Right forelimb (tissue), 1 donor: ENCODE measurements at regions not wholly inside any gene's neighbourhood (a gene's known extent, or its start where the extent isn't known, plus 50 kb on each side); places are given as distances from the start of the nearest gene placed in this dataset.
"Not testable (repeated sequence)": the region's sequence is repeated elsewhere in the genome, so short reads cannot be mapped to it uniquely, and the experiment has no call there.

Source experiments
- DNase-seq: peaks from one replicate; pipeline ENCODE4 v3.0.0-alpha.2; 2018

DNA sequence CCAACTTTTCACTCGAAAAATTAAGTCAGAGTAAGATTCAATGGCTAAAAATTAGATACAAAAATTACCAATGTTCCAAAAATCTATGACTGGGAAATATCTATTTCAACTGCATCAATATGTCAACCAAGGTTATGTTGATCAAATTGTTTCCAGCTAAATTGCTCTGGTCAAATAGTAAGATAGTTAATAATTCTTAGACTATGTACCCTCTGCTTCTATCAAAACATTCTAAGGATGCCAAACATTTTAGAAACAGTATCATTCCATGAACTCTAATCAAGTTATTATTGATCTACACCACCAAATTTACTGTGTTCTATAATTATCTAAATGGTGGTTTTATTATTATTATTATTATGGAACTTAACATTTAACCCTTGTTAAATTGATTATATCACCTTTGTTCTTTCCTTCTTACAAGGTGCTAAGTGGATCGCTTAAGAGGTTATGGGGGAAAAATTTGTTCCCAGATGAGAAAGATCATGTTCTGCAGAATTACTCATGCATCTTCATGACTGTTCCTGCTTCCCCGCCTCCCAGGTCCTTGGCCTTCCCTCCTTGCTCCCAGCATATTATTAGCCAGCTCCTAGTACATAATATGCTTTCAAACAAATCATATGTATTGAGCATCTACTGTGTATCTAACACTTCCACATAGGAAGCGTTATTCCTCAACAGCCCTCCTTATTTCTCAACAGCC lies 240.5 kb upstream of the KRR1 start:
- DNase-seq: no peak

DNA sequence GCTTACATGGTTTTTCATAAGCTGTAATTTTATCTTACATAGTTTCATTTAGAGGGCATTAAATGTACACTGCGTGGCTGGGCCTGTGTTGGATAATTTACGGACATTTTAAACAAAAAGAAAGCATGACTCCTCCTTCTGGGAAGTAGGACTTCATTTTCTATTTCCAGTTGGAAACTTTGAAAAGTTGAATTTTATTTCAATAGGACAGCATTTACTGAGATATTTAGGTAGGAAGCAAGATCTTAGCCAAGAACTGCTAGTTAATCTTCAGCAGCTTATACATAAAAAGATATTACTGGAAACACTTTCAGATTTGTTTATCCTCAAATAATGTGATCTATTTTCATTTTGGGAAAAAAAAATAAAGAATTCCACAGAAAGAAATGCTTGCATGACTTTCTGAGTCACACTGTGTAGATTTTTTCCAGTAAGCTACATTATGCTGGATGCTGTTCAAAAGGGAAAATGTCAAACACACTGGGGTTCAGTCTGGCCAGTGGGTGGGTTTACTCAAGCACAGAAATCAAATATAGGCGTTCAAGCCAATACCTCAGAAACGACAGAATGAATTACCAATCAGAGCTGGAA lies 239.4 kb upstream of the KRR1 start:
- DNase-seq: no peak

DNA sequence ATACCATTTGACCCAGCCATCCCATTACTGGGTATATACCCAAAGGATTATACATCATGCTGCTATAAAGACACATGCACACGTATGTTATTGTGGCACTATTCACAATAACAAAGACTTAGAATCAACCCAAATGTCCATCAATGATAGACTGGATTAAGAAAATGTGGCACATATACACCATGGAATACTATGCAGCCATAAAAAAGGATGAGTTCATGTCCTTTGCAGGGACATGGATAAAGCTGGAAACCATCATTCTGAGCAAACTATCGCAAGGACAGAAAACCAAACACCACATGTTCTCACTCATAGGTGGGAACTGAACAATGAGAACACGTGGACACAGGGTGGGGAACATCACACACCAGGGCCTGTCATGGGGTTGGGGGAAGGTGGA lies 237.6 kb upstream of the KRR1 start:
- not testable (repeated sequence) for DNase-seq

DNA sequence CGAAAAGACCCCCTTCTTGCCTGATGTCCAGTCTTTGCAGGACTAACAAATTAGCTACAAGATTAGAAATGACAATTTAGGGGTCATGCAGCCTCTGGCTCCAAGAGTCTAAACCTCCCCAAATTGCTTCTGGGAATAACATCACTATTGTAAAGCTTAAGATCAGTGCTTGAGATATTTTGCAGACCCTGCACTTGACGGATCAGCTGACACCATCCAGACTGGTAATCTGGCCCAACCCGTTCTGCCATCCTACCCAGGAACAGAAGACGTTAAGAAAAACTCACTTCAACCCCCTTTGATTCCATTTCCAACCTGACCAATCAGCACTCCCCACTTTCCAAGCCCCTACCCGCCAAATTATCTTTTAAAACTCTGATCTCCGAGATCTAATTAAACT lies 236.7 kb upstream of the KRR1 start:
- DNase-seq: no peak

DNA sequence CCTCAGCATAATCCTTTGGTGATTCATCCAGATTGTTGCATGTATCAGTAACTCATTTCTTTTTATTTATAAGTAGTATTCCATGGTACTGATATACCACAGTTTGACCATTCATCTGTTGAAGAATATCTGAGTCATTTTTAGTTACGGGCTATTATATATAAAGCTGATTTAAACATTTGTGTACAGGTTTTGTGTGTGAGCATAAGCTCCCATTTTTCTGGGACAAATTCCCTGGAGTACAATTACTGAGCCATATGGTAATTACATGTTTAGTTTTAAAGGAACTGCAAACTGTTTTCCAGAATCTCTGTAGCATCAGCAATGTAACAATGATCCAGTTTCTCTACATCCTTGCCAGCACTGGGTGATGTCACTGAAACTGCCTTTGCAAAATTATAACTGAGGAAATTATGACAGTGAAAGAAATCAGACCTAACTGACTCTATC lies 236.2 kb upstream of the KRR1 start:
- no peak for DNase-seq

DNA sequence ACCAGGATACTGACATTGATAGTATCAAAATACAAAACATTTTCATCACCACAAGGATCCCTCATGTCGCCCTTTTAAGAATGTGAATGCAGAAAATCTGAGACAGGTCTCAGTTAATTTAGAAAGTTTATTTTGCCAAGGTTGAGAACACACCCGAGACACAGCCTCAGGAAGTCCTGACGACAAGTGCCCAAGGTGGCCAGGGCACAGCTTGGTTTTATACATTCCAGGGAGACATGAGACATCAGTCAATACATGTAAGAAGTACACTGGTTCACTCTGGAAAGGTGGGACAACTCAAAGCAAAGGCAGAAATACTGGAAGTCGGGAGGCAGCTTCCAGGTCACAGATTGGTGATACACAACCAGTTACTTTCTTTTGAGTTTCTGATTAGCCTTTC lies 235.2 kb upstream of the KRR1 start:
- no peak for DNase-seq

DNA sequence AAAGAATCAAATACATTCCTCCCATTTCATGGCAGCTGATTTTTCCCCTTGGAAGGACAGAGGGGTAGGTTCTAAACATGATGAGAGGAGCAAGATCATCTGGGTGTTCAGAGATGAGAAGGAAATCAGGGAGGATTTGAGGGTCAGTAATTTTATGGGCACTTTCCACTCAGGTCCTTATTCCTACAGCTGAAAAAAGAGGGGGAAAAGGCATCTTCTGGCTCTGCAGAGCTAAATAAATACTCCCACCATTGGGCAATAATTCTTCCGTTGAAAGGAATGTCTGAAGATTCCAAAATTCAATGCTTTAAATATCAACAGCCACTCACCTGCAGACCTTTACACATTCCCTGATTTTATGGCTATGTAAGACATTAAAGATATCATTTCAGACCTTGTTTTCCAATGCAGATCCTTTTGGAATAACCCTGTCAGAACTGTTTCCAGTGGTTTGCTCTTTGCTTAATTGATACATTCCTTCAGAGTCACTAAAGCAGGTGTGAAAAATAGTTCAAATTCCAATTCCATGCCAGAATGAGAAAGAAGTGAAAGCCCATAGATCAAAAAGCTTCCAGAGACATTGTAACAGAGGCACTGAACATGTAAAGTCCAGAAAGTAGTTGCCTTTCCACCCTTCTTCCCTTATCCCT lies 233.3 kb upstream of the KRR1 start:
- no peak for DNase-seq

DNA sequence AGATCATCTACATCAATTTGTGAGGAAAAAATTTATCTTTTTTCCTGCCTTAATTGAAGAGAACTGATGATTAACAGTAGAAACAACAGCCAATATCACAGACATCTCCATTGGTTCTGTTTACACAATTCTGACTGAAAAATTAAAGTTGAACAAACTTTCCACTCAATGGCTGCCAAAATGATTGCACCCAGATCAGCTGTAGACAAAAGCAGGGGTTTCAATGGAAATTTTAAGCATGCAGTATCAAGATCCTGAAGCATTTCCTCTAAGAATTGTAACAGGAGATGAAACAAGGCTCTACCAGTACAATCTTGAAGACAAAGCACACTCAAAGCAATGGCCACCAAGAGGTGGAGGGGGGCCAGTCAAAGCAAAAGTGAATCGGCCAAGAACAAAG lies 231.6 kb upstream of the KRR1 start:
- no peak for DNase-seq

DNA sequence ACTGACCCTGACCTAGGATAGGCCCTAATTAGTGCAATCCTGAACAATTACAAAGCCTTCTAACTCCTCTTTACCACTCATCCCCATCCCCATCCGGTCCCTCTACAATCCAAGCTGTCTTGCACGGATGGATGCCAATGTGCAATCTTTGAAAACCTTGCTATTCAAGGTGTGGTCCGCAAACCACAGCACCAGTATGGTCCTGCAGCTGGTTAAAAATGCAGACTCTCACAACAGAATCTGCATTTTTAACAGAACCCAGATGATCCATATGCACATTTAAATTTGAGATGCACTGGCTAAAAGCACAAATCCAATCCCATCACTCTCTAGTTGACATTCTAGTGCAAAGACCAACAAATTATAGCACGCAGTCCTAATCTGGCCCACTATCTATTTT lies 230.6 kb upstream of the KRR1 start:
- no peak for DNase-seq

DNA sequence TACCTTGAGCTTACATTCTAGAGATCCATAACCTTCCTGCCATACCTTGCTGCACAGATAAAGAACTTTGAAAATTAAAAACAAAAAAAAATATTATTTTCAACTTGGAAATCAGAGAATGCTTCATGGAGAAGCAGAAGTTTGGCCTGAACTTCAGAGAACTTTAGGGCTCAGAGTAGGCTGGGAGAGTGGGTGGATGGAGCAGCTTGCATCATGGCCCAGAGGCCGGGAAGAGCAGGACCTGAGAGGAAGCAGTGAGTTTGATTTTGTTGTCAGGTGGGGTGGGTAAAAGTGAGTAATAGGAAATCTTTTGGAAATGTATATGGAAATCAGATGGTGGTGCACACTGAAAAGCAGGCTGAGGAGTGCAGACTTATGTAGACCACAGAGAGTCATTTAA lies 228.5 kb upstream of the KRR1 start:
- DNase-seq: no peak

DNA sequence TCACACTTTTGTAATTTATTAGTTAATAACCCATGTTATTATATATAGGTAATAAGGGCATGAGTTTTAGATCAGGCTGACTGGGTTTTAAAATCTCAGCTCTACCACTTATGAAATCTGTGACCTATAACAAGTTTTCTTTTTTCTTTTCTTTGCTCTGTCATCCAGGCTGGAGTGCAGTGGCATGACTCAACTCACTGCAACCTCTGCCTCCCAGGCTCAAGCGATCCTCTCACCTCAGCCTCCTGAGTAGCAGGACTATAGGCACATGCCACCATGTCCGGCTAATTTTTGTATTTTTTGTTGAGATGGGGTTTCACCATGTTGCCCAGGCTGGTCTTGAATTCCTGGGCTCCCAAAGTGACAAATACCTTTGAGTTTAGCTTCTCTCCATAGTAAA lies 227.7 kb upstream of the KRR1 start:
- DNase-seq: not testable (repeated sequence)

DNA sequence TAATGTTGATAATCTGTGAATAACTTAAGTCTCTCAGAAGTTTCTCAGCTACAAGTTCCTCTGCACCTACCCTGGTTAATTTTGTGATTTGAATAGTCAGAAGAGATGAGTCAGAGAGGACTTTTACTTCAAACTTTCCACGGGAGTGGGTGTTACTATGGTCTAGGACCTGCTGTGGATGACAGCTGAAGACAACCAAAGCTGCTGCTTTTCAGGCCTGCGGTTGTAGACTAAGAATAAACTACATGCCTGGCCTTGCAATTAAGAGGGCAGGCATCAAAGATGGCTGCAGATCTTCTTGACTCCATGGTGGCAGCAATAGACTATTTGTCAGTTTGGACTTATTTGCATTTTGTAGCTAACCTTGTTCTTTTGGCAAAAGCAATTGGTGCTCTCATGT lies 227.1 kb upstream of the KRR1 start:
- DNase-seq: no peak

DNA sequence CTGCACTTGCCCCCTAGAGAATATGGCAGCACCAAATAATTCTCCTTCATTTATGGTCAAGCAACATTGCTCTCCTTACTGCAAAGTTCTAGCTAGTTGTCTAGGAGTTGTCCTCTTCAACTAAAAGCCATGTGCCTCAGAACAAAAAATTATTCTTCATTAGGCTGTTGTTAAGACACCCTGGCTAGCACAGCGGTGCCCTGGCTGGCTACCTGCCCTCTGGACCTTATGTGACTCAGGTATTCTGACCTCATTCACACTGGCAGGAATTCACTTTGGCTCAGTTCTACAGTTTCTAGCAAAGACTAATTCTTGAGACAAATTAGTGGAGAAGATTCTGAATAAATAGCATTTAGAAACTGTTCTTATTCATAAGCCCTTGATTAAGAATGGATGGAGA lies 224.4 kb upstream of the KRR1 start:
- DNase-seq: no peak

DNA sequence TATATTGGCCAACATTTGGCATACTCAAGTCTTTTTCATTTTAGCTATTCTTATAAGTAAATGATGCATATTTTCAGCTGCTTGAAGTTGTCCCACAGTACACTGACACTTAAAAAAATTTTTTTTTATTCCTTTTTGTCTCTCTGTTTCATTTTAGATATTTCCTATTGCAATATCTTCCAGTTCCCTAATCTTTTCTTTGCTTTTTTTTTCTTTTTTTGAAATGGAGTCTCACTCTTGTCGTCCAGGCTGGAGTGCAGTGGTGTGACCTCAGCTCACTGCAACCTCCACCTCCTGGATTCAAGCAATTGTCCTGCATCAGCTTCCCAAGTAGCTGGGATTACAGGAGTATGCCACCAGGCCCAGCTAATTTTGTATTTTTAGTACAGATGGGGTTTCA lies 217.4 kb upstream of the KRR1 start:
- DNase-seq: no peak

DNA sequence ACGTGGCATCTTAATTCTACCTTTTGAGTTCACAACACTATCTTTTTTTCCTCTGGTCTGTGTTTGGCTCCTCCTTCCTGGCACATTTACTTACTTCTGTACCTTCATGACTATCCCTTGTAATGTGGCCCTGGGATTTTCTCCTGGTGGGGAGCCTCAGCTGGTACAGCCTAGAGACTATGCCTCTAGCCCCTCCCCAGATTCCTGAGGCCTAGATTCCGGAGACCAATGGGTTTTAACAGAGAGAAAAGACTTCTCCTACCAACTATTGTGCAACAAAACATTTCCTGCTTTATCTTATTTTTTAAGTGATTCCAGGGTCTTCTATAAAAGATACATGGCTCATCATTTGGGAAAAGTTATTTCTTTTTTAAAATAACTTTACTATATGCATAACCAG lies 216.2 kb upstream of the KRR1 start:
- no peak for DNase-seq

DNA sequence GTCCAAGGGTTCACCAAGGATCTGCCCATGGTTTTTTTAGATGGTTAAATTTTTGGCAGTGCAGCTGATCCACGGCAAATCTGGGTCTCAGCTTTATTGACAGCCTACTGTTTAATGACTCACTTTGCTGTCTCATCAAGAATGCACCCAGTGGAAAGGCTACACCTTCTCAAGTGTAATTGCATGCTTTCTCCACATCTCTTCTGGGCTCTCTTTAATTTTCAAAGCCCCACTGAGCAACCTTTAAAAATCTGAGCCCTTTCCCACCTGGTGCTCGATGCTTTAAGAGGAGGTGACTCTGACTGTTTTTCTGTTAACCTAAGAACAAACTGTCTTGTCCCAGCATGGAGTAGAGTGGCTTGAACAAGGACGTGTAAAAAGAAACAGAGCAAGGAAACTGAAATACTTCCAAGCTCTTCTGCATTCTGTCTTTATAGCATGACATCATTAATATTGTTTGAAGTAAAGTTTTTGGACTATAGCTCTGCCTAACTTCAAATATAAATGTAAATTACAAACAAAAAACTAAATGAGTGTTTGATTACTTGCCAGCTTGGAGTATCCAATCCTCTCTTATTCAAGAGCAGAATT lies 214.2 kb upstream of the KRR1 start:
- DNase-seq: no peak

DNA sequence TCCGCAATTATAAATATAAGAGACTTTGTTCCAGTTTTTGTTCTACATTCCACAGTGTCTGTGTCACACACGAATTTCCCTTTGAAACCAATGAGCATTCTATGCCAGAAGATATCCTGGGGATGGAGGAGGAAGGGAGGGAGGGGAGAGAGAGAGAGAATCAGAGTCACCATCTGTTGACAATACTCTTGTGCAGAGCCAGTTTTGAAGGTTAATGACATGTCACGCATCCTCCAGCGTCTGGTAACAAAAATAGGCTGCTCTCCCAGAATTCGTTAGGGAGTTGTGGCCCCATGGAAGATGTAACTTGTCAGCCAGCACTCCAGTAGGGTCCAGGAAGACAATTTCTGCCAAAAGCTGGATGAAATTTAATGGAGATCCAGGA lies 213.5 kb upstream of the KRR1 start:
- peak; percentile 77 for DNase-seq

DNA sequence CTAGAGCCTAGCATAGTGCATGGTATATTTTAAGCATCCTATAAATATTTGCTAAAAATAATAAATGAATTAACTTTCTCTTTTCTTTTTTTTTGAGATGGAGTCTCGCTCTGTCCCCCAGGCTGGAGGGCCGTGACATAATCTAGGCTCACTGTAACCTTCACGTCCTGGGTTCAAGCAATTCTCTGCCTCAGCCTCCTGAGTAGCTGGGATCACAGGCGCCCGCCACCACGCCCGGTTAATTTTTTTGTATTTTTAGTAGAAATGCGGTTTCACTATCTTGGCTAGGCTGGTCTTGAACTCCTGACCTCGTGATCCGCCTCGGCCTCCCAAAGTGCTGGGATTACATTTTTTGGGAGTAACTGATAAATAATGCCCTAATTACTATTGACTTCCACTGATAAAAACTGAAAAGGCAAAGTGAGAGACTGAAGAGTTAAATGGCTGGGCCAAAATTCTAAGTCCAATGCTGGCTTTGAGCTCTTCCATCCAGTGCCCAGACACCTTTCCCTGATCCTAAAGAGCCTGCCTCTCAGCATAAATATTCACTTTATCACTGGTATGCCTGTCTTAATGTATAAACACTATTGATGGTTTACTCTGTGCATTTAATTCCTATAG lies 213.0 kb upstream of the KRR1 start:
- no peak for DNase-seq

DNA sequence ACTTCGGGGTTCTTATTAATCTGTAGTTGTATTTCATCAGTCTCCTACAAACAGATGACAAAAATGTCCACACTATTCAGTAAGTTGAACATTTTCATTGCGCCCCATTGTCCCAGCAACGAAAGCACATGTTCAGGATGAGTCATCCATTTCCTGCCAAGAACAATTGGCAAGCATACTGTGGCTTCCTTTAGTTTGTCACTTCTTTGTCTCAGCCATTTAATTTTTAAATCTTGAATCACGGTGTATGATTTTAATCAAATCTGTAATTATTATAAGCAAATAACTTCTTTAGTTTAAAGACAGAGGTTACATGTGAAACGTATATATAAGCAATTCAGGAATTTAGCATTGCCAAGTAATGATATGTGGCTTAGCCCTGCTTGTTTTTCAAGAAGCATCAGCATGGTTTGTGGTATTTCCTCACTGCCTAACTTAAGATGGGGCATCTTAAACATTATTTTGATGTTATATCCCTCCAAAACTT lies 211.3 kb upstream of the KRR1 start:
- no peak for DNase-seq

DNA sequence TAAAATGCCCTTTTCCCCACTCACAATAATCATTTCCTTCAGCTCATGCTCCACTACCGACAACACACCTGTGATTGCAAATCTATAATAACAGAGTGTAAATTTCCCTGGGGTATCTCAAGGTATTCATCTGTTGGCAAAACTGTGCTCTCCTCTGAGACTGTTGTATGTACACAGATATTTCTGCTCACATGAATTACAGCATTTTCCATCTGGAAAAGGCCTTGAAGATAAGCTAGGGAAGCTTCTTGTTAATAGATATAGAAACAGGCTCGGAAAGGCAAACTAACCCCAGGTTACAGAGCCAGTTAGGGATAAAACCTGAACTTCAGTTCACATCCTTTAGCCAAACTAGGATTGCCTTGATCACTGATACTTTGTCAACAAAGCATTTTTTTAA lies 210.4 kb upstream of the KRR1 start:
- no peak for DNase-seq

DNA sequence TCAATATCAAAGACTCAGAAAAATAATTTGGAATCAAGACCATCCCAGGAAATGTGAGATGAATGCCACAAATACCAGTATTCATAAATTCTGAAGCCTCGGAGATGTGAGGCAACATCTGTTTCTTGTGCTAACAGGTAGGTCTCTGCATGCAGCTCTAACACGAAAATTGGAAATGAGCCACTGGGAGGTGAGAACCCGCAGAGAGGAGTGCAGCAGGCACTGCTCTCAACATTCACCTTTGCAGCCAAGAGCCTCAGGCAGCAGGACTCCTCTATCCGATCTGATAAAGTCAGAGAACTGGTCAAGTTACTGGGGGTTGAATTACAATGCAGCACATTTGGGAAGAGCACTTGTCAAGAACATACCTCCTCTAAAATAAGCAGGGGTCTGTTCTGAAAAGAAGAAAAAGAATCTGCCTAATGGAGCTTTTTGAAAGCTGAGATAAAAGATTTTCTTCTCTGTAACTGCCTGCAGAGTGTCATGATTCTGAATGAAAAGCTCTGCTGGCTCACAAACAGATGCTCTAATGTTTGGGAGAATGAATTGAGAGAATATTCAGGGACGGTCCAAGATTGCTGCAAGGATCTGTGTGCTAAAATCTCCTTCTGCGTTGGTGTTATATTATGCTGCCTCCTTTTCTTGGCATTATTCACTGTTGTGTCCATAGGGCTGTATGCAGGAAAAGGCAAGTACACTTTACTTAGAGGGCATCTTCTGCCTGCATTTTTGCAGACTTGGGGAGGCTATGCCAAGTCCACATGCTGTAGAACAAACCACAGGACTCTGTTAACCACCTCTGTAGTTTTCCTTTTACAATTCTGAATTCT lies 209.6 kb upstream of the KRR1 start:
- no peak for DNase-seq

DNA sequence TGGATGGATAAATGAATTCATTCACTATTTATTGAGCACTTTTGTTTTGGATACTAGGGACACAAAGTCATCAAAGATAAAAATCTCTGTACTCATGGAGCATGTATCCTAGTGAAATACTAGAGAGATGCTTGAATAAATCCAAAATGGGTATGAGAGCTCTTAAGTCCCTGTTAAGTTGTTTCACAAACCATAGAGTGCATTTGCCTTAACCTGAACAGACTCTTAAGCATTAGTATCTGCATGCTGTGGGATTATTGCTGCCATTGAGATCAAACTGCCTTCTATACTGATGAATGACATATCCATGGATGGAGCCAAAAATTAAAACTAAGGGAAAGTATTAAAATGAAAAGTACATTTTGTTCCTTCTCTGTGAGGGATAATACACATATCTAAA lies 206.5 kb upstream of the KRR1 start:
- no peak for DNase-seq
